NT2/D1 (cell line): ENCODE measurements at regions not wholly inside any gene's neighbourhood (a gene's known extent, or its start where the extent isn't known, plus 50 kb on each side); places are given as distances from the start of the nearest gene placed in this dataset.

Experiments
- YY1 ChIP-seq: IDR thresholded peaks from 2 replicates; pipeline ENCODE4 v1.6.1; 2011; ENCODE audit not compliant: insufficient read length, insufficient read depth
- ZNF274 ChIP-seq: IDR thresholded peaks from 2 replicates; pipeline ENCODE4 v1.6.1; 2011; ENCODE audit warnings: mild to moderate bottlenecking, low read depth, low read length

GRCh38 chr11:97223647-97224046 is 833.8 kb downstream of the JRKL start:
- TF ChIP-seq YY1 = no peak
- no peak for TF ChIP-seq ZNF274
